ENCODE measurements at regions not wholly inside any gene's neighbourhood (a gene's known extent, or its start where the extent isn't known, plus 50 kb on each side); places are given as distances from the start of the nearest gene placed in this dataset.

DNA sequence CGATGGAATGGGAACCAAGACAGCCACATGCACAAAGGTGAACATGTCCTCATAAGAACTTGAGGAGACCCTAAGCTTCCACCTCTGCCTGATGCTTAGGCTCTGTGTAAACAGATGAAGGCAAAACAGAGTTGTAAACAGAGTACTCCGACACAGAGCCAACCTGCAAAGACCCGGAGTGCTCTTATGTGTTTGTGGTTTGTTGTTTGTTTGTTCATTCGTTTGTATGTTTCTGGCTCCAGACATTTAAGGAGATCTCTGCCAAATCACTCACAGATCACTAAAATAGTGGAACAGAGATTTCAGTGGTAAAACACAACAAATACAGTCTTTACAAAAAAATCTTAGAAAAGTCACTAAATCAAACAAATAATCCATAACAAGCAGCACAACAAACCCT, 294.9 kb downstream of the EIPR1 start:
- Histone ChIP-seq H3K79me2 (ENCODE audit: insufficient read depth, low read length) (no peaks in the 10 kb centered on the region), H2AFZ (ENCODE audit: low read depth, low read length, poor library complexity, severe bottlenecking) (no peak overlapping the region), H3K27ac (ENCODE audit: low read depth, low read length) (no peak overlapping the region), H3K36me3 (ENCODE audit: control insufficient read depth in 1 of 2, insufficient read depth in 2 of 2, low read length in 2 of 2) (no peaks in the 10 kb centered on the region), H4K20me1 (ENCODE audit: insufficient read depth) (no peaks in the 10 kb centered on the region), H3K27me3 (ENCODE audit: insufficient read depth, low read length) (peaks cover 29% of the 10 kb centered on the region), H3K4me1 (ENCODE audit: control insufficient read depth in 1 of 2, insufficient read depth in 2 of 2, low read length in 2 of 2) (no peaks in the 10 kb centered on the region), H3K9me3 (ENCODE audit: control insufficient read depth in 1 of 2, insufficient read depth in 1 of 2, low read depth in 1 of 2, low read length in 2 of 2) (no peaks in the 10 kb centered on the region), H3K4me2 (ENCODE audit: low read length) (no peak overlapping the region), H3K9ac (ENCODE audit: low read length) (no peak overlapping the region), H3K9me2 (ENCODE audit: insufficient read depth) (no peaks in the 10 kb centered on the region), H3K4me3 (replicated peaks in 1 of 2; ENCODE audit: low read depth in 1 of 2, low read length in 2 of 2) (no peak overlapping the region)
- DNase-seq (ENCODE audit: low read depth, low spot score), result no peak
- POLR2A ChIA-PET, result no interaction called here
- TF ChIP-seq ELF1 (IDR thresholded peaks at IDR 0.05; ENCODE audit: borderline replicate concordance, low read depth) (no peak), SP1 (IDR thresholded peaks at IDR 0.05; ENCODE audit: low read depth) (no peak), POLR2A (IDR thresholded peaks at IDR 0.05; ENCODE audit: borderline replicate concordance, extremely low read depth, insufficient read depth, insufficient read length) (no peak), RAD21 (IDR thresholded peaks at IDR 0.05; ENCODE audit: low read depth) (no peak), SRF (IDR thresholded peaks at IDR 0.05; ENCODE audit: low read depth) (no peak), JUND (IDR thresholded peaks at IDR 0.05) (no peak), EZH2 (IDR thresholded peaks at IDR 0.05) (no peak)
- TF ChIP-seq, protein P1, sequence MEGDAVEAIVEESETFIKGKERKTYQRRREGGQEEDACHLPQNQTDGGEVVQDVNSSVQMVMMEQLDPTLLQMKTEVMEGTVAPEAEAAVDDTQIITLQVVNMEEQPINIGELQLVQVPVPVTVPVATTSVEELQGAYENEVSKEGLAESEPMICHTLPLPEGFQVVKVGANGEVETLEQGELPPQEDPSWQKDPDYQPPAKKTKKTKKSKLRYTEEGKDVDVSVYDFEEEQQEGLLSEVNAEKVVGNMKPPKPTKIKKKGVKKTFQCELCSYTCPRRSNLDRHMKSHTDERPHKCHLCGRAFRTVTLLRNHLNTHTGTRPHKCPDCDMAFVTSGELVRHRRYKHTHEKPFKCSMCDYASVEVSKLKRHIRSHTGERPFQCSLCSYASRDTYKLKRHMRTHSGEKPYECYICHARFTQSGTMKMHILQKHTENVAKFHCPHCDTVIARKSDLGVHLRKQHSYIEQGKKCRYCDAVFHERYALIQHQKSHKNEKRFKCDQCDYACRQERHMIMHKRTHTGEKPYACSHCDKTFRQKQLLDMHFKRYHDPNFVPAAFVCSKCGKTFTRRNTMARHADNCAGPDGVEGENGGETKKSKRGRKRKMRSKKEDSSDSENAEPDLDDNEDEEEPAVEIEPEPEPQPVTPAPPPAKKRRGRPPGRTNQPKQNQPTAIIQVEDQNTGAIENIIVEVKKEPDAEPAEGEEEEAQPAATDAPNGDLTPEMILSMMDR (IDR thresholded peaks at IDR 0.05 in 2 of 3, conservative IDR thresholded peaks at IDR 0.05 in 1 of 3; ENCODE audit: borderline replicate concordance in 1 of 3, insufficient read depth in 1 of 3, low read depth in 2 of 3, low read length in 2 of 3), result no peak
- no peak for ATAC-seq
- CTCF ChIA-PET, result no interaction called here
- no TSS peak for BruUV-seq (replicated peaks)
- intact Hi-C loops (cut with micrococcal nuclease), result no loop called here
- RAD21 ChIA-PET (ENCODE audit: low non-redundant PET in 1 of 2, low total read pairs in 2 of 2, uncharacterized antibody in 2 of 2, unreplicated experiment in 2 of 2), result no interaction called here

Measured in HCT116 (cell line).